Peyer's patch (tissue), 4 donors: ENCODE measurements at regions not wholly inside any gene's neighbourhood (a gene's known extent, or its start where the extent isn't known, plus 50 kb on each side); places are given as distances from the start of the nearest gene placed in this dataset.
A peak's percentile ranks its signal among the peaks of the same experiment; 100 is the strongest.

Experiments used
- DNase-seq, 3 donors: peaks; one replicate each; pipeline ENCODE4 v3.0.0-alpha.2; 2017 to 2019
- H3K27ac ChIP-seq, 4 donors: fragments of 200-600 bp; sonication (generic); one replicate each; pipeline ENCODE4 v1.5.1; 2016 to 2019
- H3K27me3 ChIP-seq, 2 donors: fragments of 200-600 bp; sonication (generic); one replicate each; pipeline ENCODE4 v1.5.1; 2019
- H3K36me3 ChIP-seq, 3 donors: fragments of 200-600 bp; sonication (generic); one replicate each; pipeline ENCODE4 v1.5.1; 2016 to 2019
- H3K4me1 ChIP-seq, 4 donors: fragments of 200-600 bp; sonication (generic); one replicate each; pipeline ENCODE4 v1.5.1; 2016 to 2019
- H3K4me3 ChIP-seq, 4 donors: fragments of 200-600 bp; sonication (generic); 1 replicate in 3 of 4; 2 replicates in 1 of 4; pipeline ENCODE4 v1.5.1; 2016 to 2019; ENCODE audit warnings: mild to moderate bottlenecking in 1 of 4
- H3K9me3 ChIP-seq, 4 donors: fragments of 200-600 bp; sonication (generic); one replicate each; pipeline ENCODE4 v1.5.1; 2016 to 2019; ENCODE audit warnings: mild to moderate bottlenecking in 1 of 4
- CTCF ChIP-seq, 6 experiments: fragments of 450-650 bp in 4 of 6; fragments of 200-600 bp in 2 of 6; sonication (generic) in 1 of 6; IDR thresholded peaks; one replicate each; pipeline ENCODE4 v1.5.1; 2017 to 2019; ENCODE audit warnings: antibody characterized with exemption in 6 of 6, mild to moderate bottlenecking in 3 of 6, moderate library complexity in 1 of 6
- POLR2A ChIP-seq, 2 donors: fragments of 450-650 bp; IDR thresholded peaks; one replicate each; pipeline ENCODE4 v1.5.1; 2017; ENCODE audit warnings: antibody characterized with exemption in 2 of 2, mild to moderate bottlenecking in 2 of 2, moderate library complexity in 2 of 2

- no peak for TF ChIP-seq POLR2A (IDR thresholded peaks at IDR 0.05)
- no peak for DNase-seq
Measured at GRCh38 chr2:236711440-236711839, 141.8 kb downstream of the ACKR3 start.

GRCh38 chr2:236712304-236712703 is 142.7 kb downstream of the ACKR3 start:
- no peak overlapping the region for H3K27ac ChIP-seq
- no peaks in the 10 kb centered on the region for H3K4me1 ChIP-seq
- no peak for DNase-seq
- H3K9me3 ChIP-seq = no peaks in the 10 kb centered on the region
- TF ChIP-seq POLR2A (IDR thresholded peaks at IDR 0.05) (no peak), CTCF (IDR thresholded peaks at IDR 0.05) (no peak)
- no peaks in the 10 kb centered on the region for H3K36me3 ChIP-seq
- H3K27me3 ChIP-seq = no peaks in the 10 kb centered on the region
- no peak overlapping the region for H3K4me3 ChIP-seq

More at GRCh38 chr2:236711440-236711839, 141.8 kb downstream of the ACKR3 start:
- Histone ChIP-seq H3K4me1 (no peaks in the 10 kb centered on the region), H3K27me3 (no peaks in the 10 kb centered on the region), H3K27ac (no peak overlapping the region), H3K9me3 (no peaks in the 10 kb centered on the region), H3K4me3 (no peak overlapping the region), H3K36me3 (no peaks in the 10 kb centered on the region)

- no peak for DNase-seq
- no peak for TF ChIP-seq CTCF (IDR thresholded peaks at IDR 0.05)
- TF ChIP-seq POLR2A (IDR thresholded peaks at IDR 0.05) = no peak
- H3K36me3 ChIP-seq = no peaks in the 10 kb centered on the region
- H3K27me3 ChIP-seq = no peaks in the 10 kb centered on the region
- H3K27ac ChIP-seq = no peak overlapping the region
- H3K4me3 ChIP-seq = no peak overlapping the region
- no peaks in the 10 kb centered on the region for H3K9me3 ChIP-seq
- H3K4me1 ChIP-seq = no peaks in the 10 kb centered on the region
Measured at GRCh38 chr2:236712961-236713673, 143.5 kb downstream of the ACKR3 start.

GRCh38 chr2:236714080-236714479 is 144.5 kb downstream of the ACKR3 start:
- Histone ChIP-seq H3K36me3 (no peaks in the 10 kb centered on the region), H3K9me3 (no peaks in the 10 kb centered on the region), H3K27ac (no peak overlapping the region), H3K4me3 (no peak overlapping the region), H3K4me1 (no peaks in the 10 kb centered on the region), H3K27me3 (no peaks in the 10 kb centered on the region)
- DNase-seq = no peak
- no peak for TF ChIP-seq CTCF (IDR thresholded peaks at IDR 0.05)
- no peak for TF ChIP-seq POLR2A (IDR thresholded peaks at IDR 0.05)

- no peak for TF ChIP-seq CTCF (IDR thresholded peaks at IDR 0.05)
- no peak for TF ChIP-seq POLR2A (IDR thresholded peaks at IDR 0.05)
- Histone ChIP-seq H3K9me3 (no peaks in the 10 kb centered on the region), H3K27me3 (no peaks in the 10 kb centered on the region), H3K27ac (no peak overlapping the region), H3K36me3 (no peaks in the 10 kb centered on the region), H3K4me1 (no peaks in the 10 kb centered on the region), H3K4me3 (no peak overlapping the region)
- DNase-seq = no peak
Measured at GRCh38 chr2:236715077-236715476, 145.5 kb downstream of the ACKR3 start.

GRCh38 chr2:236715491-236715961 is 145.9 kb downstream of the ACKR3 start:
- no peaks in the 10 kb centered on the region for H3K9me3 ChIP-seq
- TF ChIP-seq CTCF (IDR thresholded peaks at IDR 0.05) = no peak
- no peak for TF ChIP-seq POLR2A (IDR thresholded peaks at IDR 0.05)
- H3K27ac ChIP-seq = no peak overlapping the region
- H3K4me3 ChIP-seq = no peak overlapping the region
- DNase-seq = peak in 1 of 3 donors; percentile 54
- H3K27me3 ChIP-seq = no peaks in the 10 kb centered on the region
- H3K36me3 ChIP-seq = no peaks in the 10 kb centered on the region
- no peaks in the 10 kb centered on the region for H3K4me1 ChIP-seq
